ENCODE measurements at regions not wholly inside any gene's neighbourhood (a gene's known extent, or its start where the extent isn't known, plus 50 kb on each side); places are given as distances from the start of the nearest gene placed in this dataset.

DNA sequence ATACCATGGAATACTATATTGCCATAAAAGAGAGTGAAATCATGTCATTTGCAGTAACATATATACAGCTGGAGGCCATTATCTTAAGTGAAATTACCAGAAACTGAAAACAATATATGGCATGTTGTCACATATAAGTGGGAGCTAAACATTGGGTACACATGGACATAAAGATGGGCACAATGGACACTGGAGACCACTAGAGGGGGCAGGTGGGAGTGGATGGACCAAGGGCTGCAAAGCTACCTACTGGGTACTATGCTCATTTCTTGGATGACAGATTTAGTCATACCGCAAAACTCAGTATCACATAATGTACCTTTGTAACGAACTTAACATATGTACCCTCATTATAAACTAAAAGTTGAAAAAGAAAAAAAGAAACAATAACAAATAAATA is 1167.6 kb downstream of the NXPH1 start:
- Histone ChIP-seq H3K4me1 (ENCODE audit: control insufficient read depth, extremely low read depth, insufficient read depth, low read length) (no peaks in the 10 kb centered on the region), H3K9me1 (ENCODE audit: control insufficient read depth, extremely low read depth, insufficient read depth, low read length) (no peaks in the 10 kb centered on the region), H3K9me3 (ENCODE audit: control insufficient read depth, low read depth, low read length) (no peaks in the 10 kb centered on the region), H3K36me3 (ENCODE audit: control insufficient read depth in 2 of 2, extremely low read depth in 1 of 2, insufficient read depth in 2 of 2, low read length in 2 of 2) (no peaks in the 10 kb centered on the region), H2AFZ (ENCODE audit: control insufficient read depth, low read length) (no peak overlapping the region), H3K79me2 (ENCODE audit: control insufficient read depth, insufficient read depth, low read length) (no peaks in the 10 kb centered on the region), H4K20me1 (ENCODE audit: control insufficient read depth, extremely low read depth, insufficient read depth, low read length) (no peaks in the 10 kb centered on the region), H3K9ac (ENCODE audit: control insufficient read depth, extremely low read depth, insufficient read depth, low read length) (no peak overlapping the region), H3K27me3 (ENCODE audit: control insufficient read depth, extremely low read depth, insufficient read depth, low read length) (no peaks in the 10 kb centered on the region), H3K4me2 (ENCODE audit: control insufficient read depth, extremely low read depth, insufficient read depth, low read depth, low read length) (no peak overlapping the region), H3K4me3 (ENCODE audit: control insufficient read depth in 2 of 3, extremely low read depth in 1 of 3, insufficient read depth in 2 of 3, low read depth in 1 of 3, low read length in 3 of 3) (no peak overlapping the region), H3K27ac (ENCODE audit: control insufficient read depth, insufficient read depth, low read length) (no peak overlapping the region)
- dilution Hi-C loops (cut with MboI; ENCODE audit: extremely low pct_ligation_motif_present, low sequenced_read_pairs): no loop called here
- no peak for DNase-seq (ENCODE audit: low read depth, low spot score)
- no peak for TF ChIP-seq EZH2 (IDR thresholded peaks at IDR 0.05; ENCODE audit: low read length)
- TF ChIP-seq, protein P1, sequence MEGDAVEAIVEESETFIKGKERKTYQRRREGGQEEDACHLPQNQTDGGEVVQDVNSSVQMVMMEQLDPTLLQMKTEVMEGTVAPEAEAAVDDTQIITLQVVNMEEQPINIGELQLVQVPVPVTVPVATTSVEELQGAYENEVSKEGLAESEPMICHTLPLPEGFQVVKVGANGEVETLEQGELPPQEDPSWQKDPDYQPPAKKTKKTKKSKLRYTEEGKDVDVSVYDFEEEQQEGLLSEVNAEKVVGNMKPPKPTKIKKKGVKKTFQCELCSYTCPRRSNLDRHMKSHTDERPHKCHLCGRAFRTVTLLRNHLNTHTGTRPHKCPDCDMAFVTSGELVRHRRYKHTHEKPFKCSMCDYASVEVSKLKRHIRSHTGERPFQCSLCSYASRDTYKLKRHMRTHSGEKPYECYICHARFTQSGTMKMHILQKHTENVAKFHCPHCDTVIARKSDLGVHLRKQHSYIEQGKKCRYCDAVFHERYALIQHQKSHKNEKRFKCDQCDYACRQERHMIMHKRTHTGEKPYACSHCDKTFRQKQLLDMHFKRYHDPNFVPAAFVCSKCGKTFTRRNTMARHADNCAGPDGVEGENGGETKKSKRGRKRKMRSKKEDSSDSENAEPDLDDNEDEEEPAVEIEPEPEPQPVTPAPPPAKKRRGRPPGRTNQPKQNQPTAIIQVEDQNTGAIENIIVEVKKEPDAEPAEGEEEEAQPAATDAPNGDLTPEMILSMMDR (optimal IDR thresholded peaks at IDR 0.05 in 1 of 3, IDR thresholded peaks at IDR 0.05 in 1 of 3, conservative IDR thresholded peaks at IDR 0.05 in 1 of 3; ENCODE audit: extremely low read depth in 1 of 3, insufficient read depth in 2 of 3, low read length in 3 of 3): no peak
- FAIRE-seq: no peak

DNA sequence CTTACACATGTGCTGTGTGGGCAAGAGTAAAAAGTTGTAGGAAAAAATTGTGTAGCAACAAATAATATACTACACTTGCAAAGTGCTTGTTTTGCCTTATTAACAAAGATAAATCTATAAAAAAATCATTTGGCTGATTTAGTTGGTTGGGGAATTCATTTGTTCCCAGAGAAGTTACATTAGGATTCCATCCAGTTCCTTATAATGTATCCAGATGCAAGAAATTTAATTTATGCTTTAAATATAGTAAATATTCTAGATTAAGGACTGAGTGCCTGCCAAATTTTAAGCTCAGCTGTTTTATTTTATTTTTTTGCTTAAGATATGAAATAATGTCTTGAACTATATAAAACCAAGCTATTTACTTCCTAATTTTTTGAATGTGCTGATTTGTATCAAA is 1169.9 kb downstream of the NXPH1 start:
- Histone ChIP-seq H3K4me1 (ENCODE audit: control insufficient read depth, extremely low read depth, insufficient read depth, low read length) (no peaks in the 10 kb centered on the region), H3K79me2 (ENCODE audit: control insufficient read depth, insufficient read depth, low read length) (no peaks in the 10 kb centered on the region), H3K4me3 (ENCODE audit: control insufficient read depth in 2 of 3, extremely low read depth in 1 of 3, insufficient read depth in 2 of 3, low read depth in 1 of 3, low read length in 3 of 3) (no peak overlapping the region), H3K9ac (ENCODE audit: control insufficient read depth, extremely low read depth, insufficient read depth, low read length) (no peak overlapping the region), H4K20me1 (ENCODE audit: control insufficient read depth, extremely low read depth, insufficient read depth, low read length) (no peaks in the 10 kb centered on the region), H3K27me3 (ENCODE audit: control insufficient read depth, extremely low read depth, insufficient read depth, low read length) (no peaks in the 10 kb centered on the region), H3K4me2 (ENCODE audit: control insufficient read depth, extremely low read depth, insufficient read depth, low read depth, low read length) (no peak overlapping the region), H2AFZ (ENCODE audit: control insufficient read depth, low read length) (no peak overlapping the region), H3K36me3 (ENCODE audit: control insufficient read depth in 2 of 2, extremely low read depth in 1 of 2, insufficient read depth in 2 of 2, low read length in 2 of 2) (no peaks in the 10 kb centered on the region), H3K27ac (ENCODE audit: control insufficient read depth, insufficient read depth, low read length) (no peak overlapping the region), H3K9me1 (ENCODE audit: control insufficient read depth, extremely low read depth, insufficient read depth, low read length) (no peaks in the 10 kb centered on the region), H3K9me3 (ENCODE audit: control insufficient read depth, low read depth, low read length) (no peaks in the 10 kb centered on the region)
- TF ChIP-seq, protein P1 (optimal IDR thresholded peaks at IDR 0.05 in 1 of 3, IDR thresholded peaks at IDR 0.05 in 1 of 3, conservative IDR thresholded peaks at IDR 0.05 in 1 of 3; ENCODE audit: extremely low read depth in 1 of 3, insufficient read depth in 2 of 3, low read length in 3 of 3): no peak
- TF ChIP-seq EZH2 (IDR thresholded peaks at IDR 0.05; ENCODE audit: low read length): no peak
- DNase-seq (ENCODE audit: low read depth, low spot score) (no peak), FAIRE-seq (no peak)
- dilution Hi-C loops (cut with MboI; ENCODE audit: extremely low pct_ligation_motif_present, low sequenced_read_pairs): no loop called here

All from keratinocyte (primary cell).